ENCODE measurements at regions not wholly inside any gene's neighbourhood (a gene's known extent, or its start where the extent isn't known, plus 50 kb on each side); places are given as distances from the start of the nearest gene placed in this dataset.
A peak's percentile ranks its signal among the peaks of the same experiment; 100 is the strongest.

GRCh38 chr2:122999258-122999657, 1025.8 kb upstream of the CNTNAP5 start:
- Histone ChIP-seq H3K4me3 (ENCODE audit: extremely low read depth in 1 of 4, insufficient read depth in 2 of 4, low read depth in 3 of 4, low read length in 4 of 4) (no peak overlapping the region), H4K8ac (ENCODE audit: extremely low read depth, insufficient read depth, low read length) (no peak overlapping the region), H3K23ac (ENCODE audit: insufficient read length) (no peak overlapping the region), H4K5ac (ENCODE audit: insufficient read length, low read depth, low read length) (peak overlapping the region; percentile 74), H2BK120ac (replicated peaks; ENCODE audit: low read depth, low read length) (peak overlapping the region; percentile 99), H2AK5ac (ENCODE audit: low read depth, low read length) (0 out of 2 replicates have a peak overlapping the region, but pooled peaks have one; percentile 24), H3K4ac (replicated peaks; ENCODE audit: insufficient read length, low read depth, low read length) (peak overlapping the region; percentile 87), H3K56ac (replicated peaks; ENCODE audit: insufficient read length, low read depth, low read length) (no peak overlapping the region), H3K14ac (ENCODE audit: insufficient read length) (peak overlapping the region; percentile 66), H2BK15ac (ENCODE audit: low read length) (no peak overlapping the region), H2BK12ac (ENCODE audit: low read depth, low read length) (peak overlapping the region; percentile 82), H3K9ac (replicated peaks in 1 of 4; ENCODE audit: extremely low read depth in 1 of 4, low read depth in 3 of 4, low read length in 3 of 4) (no peak overlapping the region), H4K91ac (replicated peaks; ENCODE audit: insufficient read length, low read length) (peak overlapping the region; percentile 94), H3K23me2 (ENCODE audit: low read depth, low read length) (no peaks in the 10 kb centered on the region; the same call in 1 of the 2 replicates), H2BK5ac (ENCODE audit: low read depth, low read length) (peak overlapping the region; percentile 62), H3K4me1 (replicated peaks in 1 of 4; ENCODE audit: control insufficient read depth in 3 of 4, insufficient read depth in 4 of 4, low read length in 3 of 4) (peaks cover 6 to 15% (median 13%) of the 10 kb centered on the region in 4 experiments; a peak in 4 of 7 replicates), H3K27ac (ENCODE audit: low read depth, low read length) (peak overlapping the region; percentile 37; the same call in 1 of the 2 replicates), H2AFZ (ENCODE audit: low read length) (no peak overlapping the region), H3K9me3 (ENCODE audit: insufficient read depth in 2 of 2, low read depth in 1 of 2, low read length in 1 of 2) (no peaks in the 10 kb centered on the region), H3K79me1 (ENCODE audit: low read depth, low read length) (no peaks in the 10 kb centered on the region), H3K18ac (ENCODE audit: extremely low read depth, low read length) (peak overlapping the region; percentile 73; the same call in 1 of the 2 replicates), H3K79me2 (ENCODE audit: control insufficient read depth in 1 of 2, insufficient read depth in 2 of 2, low read length in 2 of 2) (no peaks in the 10 kb centered on the region), H3K36me3 (ENCODE audit: control insufficient read depth in 2 of 4, insufficient read depth in 4 of 4, low read length in 3 of 4) (no peaks in the 10 kb centered on the region; a peak in 1 of 8 replicates), H3K4me2 (ENCODE audit: insufficient read depth in 1 of 2, low read depth in 2 of 2, low read length in 2 of 2) (peak overlapping the region in 1 of 2 experiments; percentile 62; a peak in 2 of 4 replicates), H2BK20ac (ENCODE audit: low read length) (peak overlapping the region; percentile 68), H3K27me3 (replicated peaks in 1 of 4; ENCODE audit: control insufficient read depth in 3 of 4, extremely low read depth in 1 of 4, insufficient read depth in 3 of 4, low read length in 3 of 4) (no peaks in the 10 kb centered on the region), H4K20me1 (replicated peaks in 1 of 2; ENCODE audit: control insufficient read depth in 1 of 2, insufficient read depth in 2 of 2, low read length in 2 of 2) (no peaks in the 10 kb centered on the region)
- ChIA-PET CTCF (ENCODE audit: partially characterized antibody) (no interaction called here), POLR2A (ENCODE audit: partially characterized antibody) (interaction anchor here (1.2 kb wide), 1 partner anchor 72 kb away, joined by 3 read pairs; no protein-coding TSS in a partner anchor)
- FAIRE-seq (no peak), DNase-seq (ENCODE audit: low read depth in 1 of 2, low spot score in 2 of 2) (no peak)
- 100% methylated on average over 3 of the region's 3 CpGs; no CpG with 5 or more reads in 1 of the 2 experiments for WGBS, 2 experiments (ENCODE audit: extremely low coverage in 1 of 2, insufficient coverage in 1 of 2, insufficient read length in 1 of 2, insufficient replicate concordance in 2 of 2, low coverage in 1 of 2, low lambda C conversion rate in 2 of 2, missing lambda C conversion rate in 1 of 2)
- no peak for TF ChIP-seq CREB1 (IDR thresholded peaks at IDR 0.05)
- TF ChIP-seq E2F6 (IDR thresholded peaks at IDR 0.05): no peak
- no peak for TF ChIP-seq BRCA1 (IDR thresholded peaks at IDR 0.05; ENCODE audit: low read depth, low read length)
- no peak for TF ChIP-seq SAP30 (IDR thresholded peaks at IDR 0.05; ENCODE audit: insufficient read depth, insufficient replicate concordance, low read length)
- no peak for TF ChIP-seq SIN3A (conservative IDR thresholded peaks at IDR 0.05 in 1 of 2, IDR thresholded peaks at IDR 0.05 in 1 of 2; ENCODE audit: low read depth in 1 of 2, low read length in 2 of 2)
- no peak for TF ChIP-seq SP1 (IDR thresholded peaks at IDR 0.05; ENCODE audit: low read depth, low read length)
- no peak for TF ChIP-seq BCL11A (IDR thresholded peaks at IDR 0.05; ENCODE audit: low read depth in 2 of 2, low read length in 2 of 2)
- TF ChIP-seq CEBPB (IDR thresholded peaks at IDR 0.05; ENCODE audit: low read depth, low read length): no peak
- TF ChIP-seq ATF3 (IDR thresholded peaks at IDR 0.05; ENCODE audit: insufficient read depth, low read depth, low read length): no peak
- no peak for TF ChIP-seq SRF (IDR thresholded peaks at IDR 0.05; ENCODE audit: low read depth, low read length)
- no peak for TF ChIP-seq YY1 (IDR thresholded peaks at IDR 0.05; ENCODE audit: low read depth, low read length)
- no peak for TF ChIP-seq JUND (IDR thresholded peaks at IDR 0.05; ENCODE audit: low read length)
